K562 (cell line): ENCODE measurements at regions not wholly inside any gene's neighbourhood (a gene's known extent, or its start where the extent isn't known, plus 50 kb on each side); places are given as distances from the start of the nearest gene placed in this dataset.

Experiments used
- ATAC-seq: fragments of 200-7000 bp; cut with Tn5 transposase; 3 replicates; pipeline ENCODE4 v1.9.1; 2020; ENCODE audit warnings: moderate library complexity
- BruUV-seq: library from RNA; stranded (reverse); fragments of 400-500 nt; replicated peaks from 2 replicates; lab custom pipeline; 2021; lab: Mats Ljungman, UMichigan
- CTCF ChIA-PET: fragments of 300-600 bp; formaldehyde crosslinking; extraction: SDS; loops from one replicate; lab custom pipeline; 2021; ENCODE audit warnings: low intra/inter-chr PET ratio; lab: Yijun Ruan, JAX
- POLR2A ChIA-PET: fragments of 300-600, 350-650 bp; sonication (Branson Sonifier 250); formaldehyde crosslinking; extraction: SDS; loops from one replicate; lab custom pipeline; 2021; ENCODE audit warnings: antibody characterized with exemption, inconsistent platforms; lab: Yijun Ruan, JAX
- DNase-seq, 4 experiments: peaks; one replicate each; pipeline versions ENCODE4 v3.0.0 to v3.0.0-alpha.2; 2011 to 2018; ENCODE audit warnings: low spot score in 3 of 4, mixed read lengths in 3 of 4; ENCODE audit errors: extremely low read depth in 1 of 4
- FAIRE-seq: peaks from 2 replicates; lab custom pipeline; 2011; peaks lifted over from hg19 to GRCh38; lab: Jason Lieb, UNC
- H2AFZ ChIP-seq: 2 replicates; pipeline ENCODE4 v1.6.0; 2011; ENCODE audit warnings: low read depth, low read length, control low read depth, inconsistent platforms
- H3K27ac ChIP-seq: fragments of 200-600 bp; 3 replicates; pipeline ENCODE4 v1.8.0; 2011; ENCODE audit warnings: low read depth, mild to moderate bottlenecking, control low read depth, inconsistent platforms, low read length, moderate library complexity, mixed read lengths; ENCODE audit errors: extremely low read depth
- H3K27me3 ChIP-seq, 2 experiments: fragments of 300-600 bp in 1 of 2; 2 replicates in 1 of 2; 3 replicates in 1 of 2; pipeline versions ENCODE4 v1.6.0 to v1.8.0; 2011; ENCODE audit warnings: inconsistent platforms in 2 of 2, low read length in 2 of 2, mild to moderate bottlenecking in 1 of 2, mixed read lengths in 1 of 2, moderate library complexity in 1 of 2; ENCODE audit not compliant: control insufficient read depth in 2 of 2, insufficient read depth in 2 of 2
- H3K36me3 ChIP-seq: fragments of 300-600 bp; 3 replicates; pipeline ENCODE4 v1.8.0; 2011; ENCODE audit warnings: mild to moderate bottlenecking, low read length, inconsistent platforms; ENCODE audit not compliant: control insufficient read depth, insufficient read depth
- H3K4me1 ChIP-seq, 2 experiments: fragments of 200-600 bp in 1 of 2; replicated peaks in 1 of 2; 2 replicates in 1 of 2; 3 replicates in 1 of 2; pipeline versions ENCODE4 v1.5.1 to v1.8.0; 2011; ENCODE audit warnings: inconsistent platforms in 2 of 2, low read length in 2 of 2, mild to moderate bottlenecking in 1 of 2, mixed read lengths in 1 of 2, moderate library complexity in 1 of 2; ENCODE audit not compliant: control insufficient read depth in 2 of 2, insufficient read depth in 2 of 2
- H3K4me2 ChIP-seq: 2 replicates; pipeline ENCODE4 v1.6.1; 2011; ENCODE audit warnings: low read length, control low read depth, inconsistent platforms, mixed read lengths; ENCODE audit not compliant: insufficient read depth
- H3K4me3 ChIP-seq: fragments of 200-600 bp; sonication (generic), shearing (Covaris generic); 2 replicates; pipeline ENCODE4 v1.5.1; 2016; ENCODE audit warnings: control low read depth, inconsistent platforms
- H3K79me2 ChIP-seq: fragments of 200-600 bp; 3 replicates; pipeline ENCODE4 v1.8.0; 2011; ENCODE audit warnings: low read length, inconsistent platforms; ENCODE audit not compliant: control insufficient read depth, insufficient read depth
- H3K9ac ChIP-seq, 2 experiments: 2 replicates each; pipeline versions ENCODE4 v1.6.0 to v1.6.1; 2011; ENCODE audit warnings: low read depth in 2 of 2, low read length in 2 of 2, control low read depth in 1 of 2, inconsistent platforms in 1 of 2, mild to moderate bottlenecking in 1 of 2, mixed read lengths in 1 of 2; ENCODE audit not compliant: insufficient read depth in 1 of 2
- H3K9me1 ChIP-seq: one replicate; pipeline ENCODE4 v1.6.0; 2011; ENCODE audit warnings: inconsistent platforms, mild to moderate bottlenecking, low read length, moderate library complexity; ENCODE audit not compliant: control insufficient read depth, insufficient read depth
- H3K9me3 ChIP-seq: replicated peaks from 2 replicates; pipeline ENCODE4 v1.5.1; 2011; ENCODE audit warnings: low read depth, low read length, inconsistent platforms; ENCODE audit not compliant: control insufficient read depth, insufficient read depth
- H4K20me1 ChIP-seq: replicated peaks from 2 replicates; pipeline ENCODE4 v1.6.1; 2011; ENCODE audit warnings: low read length, inconsistent platforms, mixed read lengths; ENCODE audit not compliant: control insufficient read depth, insufficient read depth
- ASH1L ChIP-seq: fragments of 450-650 bp; IDR thresholded peaks from 2 replicates; pipeline ENCODE4 v1.6.1; 2018; ENCODE audit warnings: borderline replicate concordance, mild to moderate bottlenecking, low read depth; ENCODE audit not compliant: partially characterized antibody
- ATF7 ChIP-seq: fragments of 450-650 bp; IDR thresholded peaks from 2 replicates; pipeline ENCODE4 v1.7.1; 2014; ENCODE audit warnings: mild to moderate bottlenecking, moderate library complexity
- BCLAF1 ChIP-seq, 2 experiments: fragments of 450-650 bp in 1 of 2; IDR thresholded peaks; 2 replicates each; pipeline ENCODE4 v1.6.1; 2011 to 2017; ENCODE audit warnings: low read depth in 2 of 2, antibody characterized with exemption in 1 of 2, borderline replicate concordance in 1 of 2, low read length in 1 of 2, mild to moderate bottlenecking in 1 of 2, mixed read lengths in 1 of 2; ENCODE audit not compliant: control insufficient read depth in 1 of 2
- BCOR ChIP-seq: fragments of 450-650 bp; IDR thresholded peaks from 2 replicates; pipeline ENCODE4 v1.6.1; 2016
- CBFA2T2 ChIP-seq: fragments of 450-650 bp; conservative IDR thresholded peaks from 2 replicates; pipeline ENCODE4 v1.6.1; 2017; ENCODE audit warnings: mild to moderate bottlenecking
- CBX8 ChIP-seq: fragments of 200-600 bp; sonication (generic); IDR thresholded peaks from 2 replicates; pipeline ENCODE4 v1.6.1; 2012; ENCODE audit warnings: borderline replicate concordance, mixed run types, low read depth, mild to moderate bottlenecking, moderate library complexity, mixed read lengths, low read length, control low read depth, inconsistent platforms; ENCODE audit not compliant: poor library complexity, severe bottlenecking; ENCODE audit errors: extremely low read depth
- ELF4 ChIP-seq: fragments of 450-650 bp; formaldehyde crosslinking; IDR thresholded peaks from 2 replicates; pipeline ENCODE4 v1.4.0; 2022; ENCODE audit warnings: missing genetic modification characterization
- FOSL1 ChIP-seq: fragments of 200-800 bp; sonication (Bioruptor generic); conservative IDR thresholded peaks from 2 replicates; pipeline ENCODE4 v1.6.1; 2016; ENCODE audit warnings: missing genetic modification characterization, missing compliant biosample characterization
- FOXK1 ChIP-seq: sonication (generic); formaldehyde crosslinking; IDR thresholded peaks from 2 replicates; pipeline ENCODE4 v1.8.0; 2022; ENCODE audit warnings: missing genetic modification reagents, mild to moderate bottlenecking, borderline replicate concordance
- FUS ChIP-seq: fragments of 200-400 bp; formaldehyde crosslinking; optimal IDR thresholded peaks from 2 replicates; pipeline ENCODE3; 2017; ENCODE audit warnings: low read depth, low read length
- KHSRP ChIP-seq: fragments of 450-650 bp; IDR thresholded peaks from 2 replicates; pipeline ENCODE4 v1.6.1; 2017
- NFATC3 ChIP-seq: fragments of 450-650 bp; IDR thresholded peaks from 2 replicates; pipeline ENCODE4 v1.6.1; 2017; ENCODE audit warnings: mild to moderate bottlenecking
- NFYB ChIP-seq: IDR thresholded peaks from 2 replicates; pipeline ENCODE4 v1.6.1; 2011; ENCODE audit warnings: mild to moderate bottlenecking, moderate library complexity; ENCODE audit not compliant: insufficient read length; ENCODE audit errors: extremely low read depth
- NR4A1 ChIP-seq, 2 experiments: fragments of 250-450 bp in 1 of 2; fragments of 450-650 bp in 1 of 2; sonication (Bioruptor Pico) in 1 of 2; IDR thresholded peaks; 2 replicates each; pipeline versions ENCODE4 v1.4.0 to v1.6.1; 2016 to 2020; ENCODE audit warnings: mild to moderate bottlenecking in 2 of 2, missing compliant biosample characterization in 1 of 2, missing genetic modification characterization in 1 of 2, moderate library complexity in 1 of 2
- SRSF9 ChIP-seq: fragments of 200-400 bp; formaldehyde crosslinking; IDR thresholded peaks from 2 replicates; pipeline ENCODE4 v1.6.1; 2017; ENCODE audit warnings: low read depth, low read length, borderline replicate concordance
- TEAD1 ChIP-seq, 2 experiments: fragments of 450-650 bp in 1 of 2; sonication (generic) in 1 of 2; formaldehyde crosslinking; IDR thresholded peaks; 2 replicates each; pipeline versions ENCODE4 v1.4.0 to v1.8.0; 2020 to 2022; ENCODE audit warnings: mild to moderate bottlenecking in 2 of 2, missing genetic modification reagents in 1 of 2
- ZC3H4 ChIP-seq: sonication (generic); formaldehyde crosslinking; IDR thresholded peaks from 2 replicates; pipeline ENCODE4 v1.9.0; 2021; ENCODE audit warnings: missing genetic modification reagents, borderline replicate concordance
- ZZZ3 ChIP-seq: fragments of 450-650 bp; IDR thresholded peaks from 2 replicates; pipeline ENCODE4 v1.6.1; 2016; ENCODE audit warnings: antibody characterized with exemption, mild to moderate bottlenecking, moderate library complexity
- WGBS: fragments of 100-300 bp; shearing (Covaris generic); methylation state at CpG from one replicate; pipeline ENCODE4 v1.1.6; 2016; ENCODE audit warnings: low coverage, mixed read lengths; ENCODE audit not compliant: insufficient coverage; ENCODE audit errors: missing lambda C conversion rate; 5-methylcytosine and 5-hydroxymethylcytosine counted together
- in situ Hi-C: fragments of 300-500 bp; cut with MboI; formaldehyde crosslinking; loops from 4 replicates; pipeline ENCODE4 v1.15.0; 2018; ENCODE audit warnings: inconsistent platforms, mixed read lengths
- intact Hi-C: fragments of 100-400 bp; cut with micrococcal nuclease; formaldehyde crosslinking; loops from 2 replicates; pipeline ENCODE4 v1.14.2; 2022

GRCh38 chr4:177587989-177588388, 145.8 kb upstream of the AGA start (continued):
- TF ChIP-seq ELF4 (CRISPR knock-in tag) (no peak), NR4A1 (CRISPR knock-in tag; IDR thresholded peaks at IDR 0.05) (no peak), NR4A1 (tag; IDR thresholded peaks at IDR 0.05) (no peak), TEAD1 (CRISPR knock-in tag; IDR thresholded peaks at IDR 0.05) (no peak), SRSF9 (no peak), KHSRP (no peak)

- no TSS peak for BruUV-seq
- Histone ChIP-seq H3K9me3 (no peaks in the 10 kb centered on the region), H2AFZ (no peak overlapping the region), H4K20me1 (no peaks in the 10 kb centered on the region), H3K9me1 (no peaks in the 10 kb centered on the region), H3K36me3 (no peaks in the 10 kb centered on the region), H3K27ac (no peak overlapping the region), H3K9ac (no peak overlapping the region), H3K27me3 (no peaks in the 10 kb centered on the region), H3K4me2 (no peak overlapping the region), H3K4me3 (no peak overlapping the region)
- in situ Hi-C loops (no loop called here), intact Hi-C loops (no loop called here)
- WGBS: 15% methylated on average over 2 of the region's 2 CpGs
- POLR2A ChIA-PET: no interaction called here
- no peak for FAIRE-seq
- TF ChIP-seq BCLAF1 (IDR thresholded peaks at IDR 0.05; ENCODE audit: borderline replicate concordance in 1 of 2, control insufficient read depth in 1 of 2, low read depth in 2 of 2, low read length in 1 of 2): no peak
- TF ChIP-seq FOXK1: no peak
- TF ChIP-seq ATF7: no peak
- TF ChIP-seq ZZZ3: no peak
- no peak for TF ChIP-seq NFATC3
- no peak for TF ChIP-seq ZC3H4
- TF ChIP-seq BCOR: no peak
- no peak for TF ChIP-seq CBFA2T2
- TF ChIP-seq NFYB: no peak
- no peak for TF ChIP-seq ASH1L
- no peak for TF ChIP-seq FOSL1 (tag)
- TF ChIP-seq CBX8: no peak
- TF ChIP-seq FUS: no peak
- TF ChIP-seq, all 486 proteins: peak for 0
- no peaks in the 10 kb centered on the region for H3K79me2 ChIP-seq
- no peaks in the 10 kb centered on the region for H3K4me1 ChIP-seq
- CTCF ChIA-PET: no interaction called here
- no peak for DNase-seq
- ATAC-seq: no peak
Observed at GRCh38 chr4:177595386-177595785, 153.1 kb upstream of the AGA start.
